ENCODE measurements at regions not wholly inside any gene's neighbourhood (a gene's known extent, or its start where the extent isn't known, plus 50 kb on each side); places are given as distances from the start of the nearest gene placed in this dataset.
"Not testable (repeated sequence)": the region's sequence is repeated elsewhere in the genome, so short reads cannot be mapped to it uniquely, and the experiment has no call there.

DNA sequence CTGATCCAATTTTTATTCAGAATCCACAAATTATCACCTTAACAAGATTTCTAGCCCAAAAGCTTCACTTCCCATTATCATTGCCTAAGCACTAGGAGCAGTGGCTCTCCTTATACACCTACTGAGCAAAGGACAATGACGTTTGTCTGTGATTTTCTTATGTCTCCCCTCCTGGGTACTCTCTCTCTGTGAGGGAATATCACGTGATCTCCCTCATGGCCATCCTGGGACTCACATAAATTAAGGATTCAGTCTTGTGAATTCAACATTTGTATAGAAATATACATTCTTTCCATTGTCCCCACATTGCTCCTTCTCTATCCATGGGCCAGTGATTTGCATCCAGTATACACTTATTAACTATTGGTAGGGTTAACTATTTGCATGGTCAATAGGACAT lies 476.5 kb downstream of the PLK2 start:
- H3K36me3 ChIP-seq = no peaks in the 10 kb centered on the region
- no peak overlapping the region for H3K27ac ChIP-seq
- no peak for DNase-seq
- no peaks in the 10 kb centered on the region for H3K27me3 ChIP-seq
- intact Hi-C loops (cut with DNase I; ENCODE audit: low total_unique reads) = no loop called here
- no peak overlapping the region for H3K4me3 ChIP-seq
- TF ChIP-seq, protein P1, sequence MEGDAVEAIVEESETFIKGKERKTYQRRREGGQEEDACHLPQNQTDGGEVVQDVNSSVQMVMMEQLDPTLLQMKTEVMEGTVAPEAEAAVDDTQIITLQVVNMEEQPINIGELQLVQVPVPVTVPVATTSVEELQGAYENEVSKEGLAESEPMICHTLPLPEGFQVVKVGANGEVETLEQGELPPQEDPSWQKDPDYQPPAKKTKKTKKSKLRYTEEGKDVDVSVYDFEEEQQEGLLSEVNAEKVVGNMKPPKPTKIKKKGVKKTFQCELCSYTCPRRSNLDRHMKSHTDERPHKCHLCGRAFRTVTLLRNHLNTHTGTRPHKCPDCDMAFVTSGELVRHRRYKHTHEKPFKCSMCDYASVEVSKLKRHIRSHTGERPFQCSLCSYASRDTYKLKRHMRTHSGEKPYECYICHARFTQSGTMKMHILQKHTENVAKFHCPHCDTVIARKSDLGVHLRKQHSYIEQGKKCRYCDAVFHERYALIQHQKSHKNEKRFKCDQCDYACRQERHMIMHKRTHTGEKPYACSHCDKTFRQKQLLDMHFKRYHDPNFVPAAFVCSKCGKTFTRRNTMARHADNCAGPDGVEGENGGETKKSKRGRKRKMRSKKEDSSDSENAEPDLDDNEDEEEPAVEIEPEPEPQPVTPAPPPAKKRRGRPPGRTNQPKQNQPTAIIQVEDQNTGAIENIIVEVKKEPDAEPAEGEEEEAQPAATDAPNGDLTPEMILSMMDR (IDR thresholded peaks at IDR 0.05) = no peak
- peaks cover 0 to 9% (median 2%) of the 10 kb centered on the region in 4 donors for H3K4me1 ChIP-seq
- no peaks in the 10 kb centered on the region for H3K9me3 ChIP-seq

DNA sequence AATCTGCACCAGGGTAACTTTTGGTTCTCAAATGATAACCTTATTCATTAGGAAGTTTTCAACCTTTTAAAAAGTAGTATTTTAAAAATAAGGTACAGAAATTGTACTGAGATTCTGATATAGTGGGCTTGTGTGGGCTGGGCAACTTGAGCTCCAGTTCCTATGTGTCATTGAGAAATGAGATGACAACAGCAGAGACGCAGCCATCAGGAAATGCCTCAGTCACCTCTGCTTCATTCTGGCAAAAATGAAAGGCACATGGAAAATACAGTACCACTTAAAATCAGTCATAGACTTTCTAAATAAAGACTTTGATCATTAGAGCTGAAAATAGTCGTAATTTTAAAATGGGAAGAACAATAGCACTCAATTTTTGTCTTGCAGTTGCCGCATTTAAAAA lies 480.2 kb downstream of the PLK2 start:
- Histone ChIP-seq H3K27me3 (no peaks in the 10 kb centered on the region), H3K36me3 (no peaks in the 10 kb centered on the region), H3K4me1 (no peaks in the 10 kb centered on the region), H3K9me3 (no peaks in the 10 kb centered on the region), H3K4me3 (no peak overlapping the region), H3K27ac (no peak overlapping the region)
- intact Hi-C loops (cut with DNase I; ENCODE audit: low total_unique reads) = no loop called here
- DNase-seq = no peak
- TF ChIP-seq, protein P1 (IDR thresholded peaks at IDR 0.05) = no peak

DNA sequence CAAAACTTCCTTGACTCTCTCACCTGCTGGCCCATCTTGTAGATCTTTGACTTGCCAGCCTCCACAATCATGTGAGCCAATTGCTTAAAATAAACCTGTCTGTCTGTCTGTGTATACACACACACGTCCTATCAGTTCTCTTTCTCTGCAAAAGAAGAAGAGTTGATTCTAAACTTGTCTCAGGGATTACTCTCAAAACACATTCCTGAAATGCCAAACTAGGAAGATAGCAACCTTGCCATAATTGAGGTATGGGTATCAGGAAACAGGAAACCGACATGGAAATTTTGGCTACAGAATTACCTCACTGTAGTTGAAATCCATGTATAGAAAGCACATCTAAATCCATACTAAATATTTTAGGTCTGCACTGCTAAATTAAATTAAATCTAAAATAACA lies 483.4 kb downstream of the PLK2 start:
- H3K4me3 ChIP-seq = no peak overlapping the region
- peaks cover 0 to 6% (median 0%) of the 10 kb centered on the region in 3 donors for H3K9me3 ChIP-seq
- intact Hi-C loops (cut with DNase I; ENCODE audit: low total_unique reads) = no loop called here
- H3K27ac ChIP-seq = no peak overlapping the region
- no peaks in the 10 kb centered on the region for H3K36me3 ChIP-seq
- H3K27me3 ChIP-seq = no peaks in the 10 kb centered on the region
- no peaks in the 10 kb centered on the region for H3K4me1 ChIP-seq
- no peak for DNase-seq
- TF ChIP-seq, protein P1 (IDR thresholded peaks at IDR 0.05) = no peak

DNA sequence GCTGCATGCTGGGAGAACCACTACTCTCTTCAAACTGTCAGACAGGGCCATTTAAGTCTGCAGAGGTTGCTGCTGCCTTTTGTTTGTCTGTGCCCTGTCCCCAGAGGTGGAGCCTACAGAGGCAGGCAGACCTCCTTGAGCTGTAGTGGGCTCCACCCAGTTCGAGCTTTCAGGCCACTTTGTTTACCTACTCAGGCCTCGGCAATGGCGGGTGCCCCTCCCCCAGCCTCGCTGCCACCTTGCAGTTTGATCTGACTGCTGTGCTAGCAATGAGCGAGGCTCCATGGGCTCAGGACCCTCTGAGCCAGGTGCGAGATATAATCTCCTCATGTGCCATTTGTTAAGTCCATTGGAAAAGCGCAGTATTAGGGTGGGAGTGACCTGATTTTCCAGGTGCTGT lies 487.8 kb downstream of the PLK2 start:
- intact Hi-C loops (cut with DNase I; ENCODE audit: low total_unique reads); H3K4me3 ChIP-seq; H3K27me3 ChIP-seq; DNase-seq; H3K27ac ChIP-seq; H3K4me1 ChIP-seq; H3K36me3 ChIP-seq: not testable (repeated sequence)
- peaks cover 0 to 11% (median 0%) of the 10 kb centered on the region in 3 donors for H3K9me3 ChIP-seq

DNA sequence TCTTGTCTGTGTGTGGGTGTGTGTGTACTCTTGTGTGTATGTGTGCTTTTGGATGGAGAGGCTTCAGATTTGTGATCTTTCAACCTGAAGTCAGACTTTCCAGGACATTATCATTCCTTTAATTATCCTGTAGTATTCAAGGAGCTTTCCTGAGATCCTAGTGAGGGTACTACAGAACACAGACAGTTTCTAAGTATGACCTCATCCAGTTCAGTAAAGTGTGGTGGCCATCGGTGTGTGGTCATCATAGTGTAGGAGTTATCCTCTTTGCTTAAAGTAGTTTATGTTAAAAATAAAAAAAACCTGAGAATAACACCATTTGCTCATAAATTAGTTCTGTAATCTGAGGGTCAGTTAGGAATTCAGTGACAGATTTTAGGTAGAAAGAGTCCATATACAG lies 478.0 kb upstream of the ACTBL2 start:
- intact Hi-C loops (cut with DNase I; ENCODE audit: low total_unique reads) = no loop called here
- Histone ChIP-seq H3K9me3 (peaks cover 0 to 14% (median 6%) of the 10 kb centered on the region in 3 donors), H3K4me3 (no peak overlapping the region), H3K27ac (no peak overlapping the region), H3K4me1 (no peaks in the 10 kb centered on the region), H3K27me3 (no peaks in the 10 kb centered on the region), H3K36me3 (no peaks in the 10 kb centered on the region)
- TF ChIP-seq, protein P1 (IDR thresholded peaks at IDR 0.05) = no peak
- no peak for DNase-seq

DNA sequence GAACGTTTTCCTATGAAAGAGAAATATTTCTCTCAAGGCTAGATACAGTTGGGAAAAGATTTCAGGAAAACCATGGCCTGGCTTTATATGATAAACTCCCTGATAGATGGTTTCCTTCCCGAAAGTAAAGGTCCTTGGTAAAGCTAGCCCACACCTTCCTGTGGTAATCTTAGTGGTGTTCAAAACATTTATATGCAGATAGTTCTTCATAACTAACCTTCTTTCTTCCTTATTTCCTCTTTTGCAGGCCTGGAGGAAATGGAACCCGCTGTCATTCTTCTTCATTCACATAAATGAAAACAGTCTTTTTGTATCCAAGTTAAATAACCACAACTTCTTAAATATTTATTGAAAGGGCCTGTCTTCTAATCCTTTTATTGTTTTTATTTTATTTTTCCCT lies 474.0 kb upstream of the ACTBL2 start:
- intact Hi-C loops (cut with DNase I; ENCODE audit: low total_unique reads) = no loop called here
- DNase-seq = no peak
- no peak overlapping the region for H3K4me3 ChIP-seq

More for the DNA sequence above, 474.0 kb upstream of the ACTBL2 start:
- H3K4me1 ChIP-seq = peaks cover 0 to 2% (median 0%) of the 10 kb centered on the region in 4 donors
- no peaks in the 10 kb centered on the region for H3K36me3 ChIP-seq
- H3K9me3 ChIP-seq = no peaks in the 10 kb centered on the region
- no peaks in the 10 kb centered on the region for H3K27me3 ChIP-seq
- H3K27ac ChIP-seq = no peak overlapping the region
- TF ChIP-seq, protein P1 (IDR thresholded peaks at IDR 0.05) = no peak

Data from tibial artery (tissue), 4 donors.